HCT116 (cell line): ENCODE measurements at regions not wholly inside any gene's neighbourhood (a gene's known extent, or its start where the extent isn't known, plus 50 kb on each side); places are given as distances from the start of the nearest gene placed in this dataset.

ENCODE experiments used
- ATAC-seq: fragments of 200-7000 bp; cut with Tn5 transposase; 2 replicates; pipeline ENCODE4 v1.9.1; 2020; ENCODE audit warnings: mild to moderate bottlenecking, moderate library complexity
- BruUV-seq: library from RNA; stranded (reverse); fragments of 400-500 nt; replicated peaks from 2 replicates; lab custom pipeline; 2021; lab: Mats Ljungman, UMichigan
- CTCF ChIA-PET: fragments of 300-600 bp; sonication (Branson Sonifier 250); formaldehyde crosslinking; loops from one replicate; lab custom pipeline; 2021; ENCODE audit warnings: antibody characterized with exemption; lab: Charles Lee
- POLR2A ChIA-PET: fragments of 300-600, 350-600 bp; sonication (Branson Sonifier 250); formaldehyde crosslinking; loops from one replicate; lab custom pipeline; 2021; ENCODE audit warnings: antibody characterized with exemption; lab: Charles Lee
- RAD21 ChIA-PET, 2 experiments: fragments of 300-600 bp; sonication (Branson Sonifier 250); formaldehyde crosslinking; loops; one replicate each; lab custom pipeline; 2023; ENCODE audit warnings: low total read pairs in 2 of 2; ENCODE audit not compliant: uncharacterized antibody in 2 of 2, unreplicated experiment in 2 of 2, low non-redundant PET in 1 of 2; lab: Charles Lee
- DNase-seq: peaks from one replicate; pipeline ENCODE4 v3.0.0-alpha.2; 2010; ENCODE audit warnings: low read depth, low spot score
- H2AFZ ChIP-seq: fragments of 200-600 bp; shearing (Covaris generic), sonication (generic); 2 replicates; pipeline ENCODE4 v1.6.1; 2017; ENCODE audit warnings: low read depth, mixed run types, mixed read lengths, antibody characterized with exemption, low read length; ENCODE audit not compliant: poor library complexity, severe bottlenecking
- H3K27ac ChIP-seq: 2 replicates; pipeline ENCODE4 v1.5.1; 2012; ENCODE audit warnings: low read depth, low read length
- H3K27me3 ChIP-seq: fragments of 200-600 bp; sonication (generic); 2 replicates; pipeline ENCODE4 v1.6.1; 2016; ENCODE audit warnings: mixed run types, low read length, mixed read lengths; ENCODE audit not compliant: insufficient read depth
- H3K36me3 ChIP-seq, 2 experiments: fragments of 200-500 bp in 1 of 2; fragments of 200-600 bp in 1 of 2; sonication (Bioruptor generic) in 1 of 2; sonication (generic) in 1 of 2; 2 replicates each; pipeline versions ENCODE4 v1.5.1 to v1.6.1; 2014 to 2016; ENCODE audit warnings: low read length in 2 of 2, inconsistent platforms in 1 of 2, mixed read lengths in 1 of 2, mixed run types in 1 of 2; ENCODE audit not compliant: insufficient read depth in 2 of 2, control insufficient read depth in 1 of 2
- H3K4me1 ChIP-seq, 2 experiments: fragments of 200-600 bp in 1 of 2; sonication (generic) in 1 of 2; 2 replicates each; pipeline versions ENCODE4 v1.5.1 to v1.6.1; 2012 to 2017; ENCODE audit warnings: low read length in 2 of 2, inconsistent platforms in 1 of 2, mild to moderate bottlenecking in 1 of 2, mixed read lengths in 1 of 2, mixed run types in 1 of 2, moderate library complexity in 1 of 2; ENCODE audit not compliant: insufficient read depth in 2 of 2, control insufficient read depth in 1 of 2
- H3K4me2 ChIP-seq: fragments of 200-600 bp; sonication (generic); 2 replicates; pipeline ENCODE4 v1.6.1; 2017; ENCODE audit warnings: mixed run types, low read length, mixed read lengths
- H3K4me3 ChIP-seq, 2 experiments: fragments of 200-600 bp in 1 of 2; sonication (generic) in 1 of 2; replicated peaks in 1 of 2; 2 replicates each; pipeline ENCODE4 v1.5.1; 2011 to 2016; ENCODE audit warnings: low read length in 2 of 2, control low read depth in 1 of 2, low read depth in 1 of 2, mild to moderate bottlenecking in 1 of 2, mixed read lengths in 1 of 2, mixed run types in 1 of 2
- H3K79me2 ChIP-seq: fragments of 200-600 bp; sonication (generic); 2 replicates; pipeline ENCODE4 v1.6.1; 2017; ENCODE audit warnings: mild to moderate bottlenecking, mixed run types, low read length, moderate library complexity, mixed read lengths; ENCODE audit not compliant: insufficient read depth
- H3K9ac ChIP-seq: fragments of 200-600 bp; sonication (generic); 2 replicates; pipeline ENCODE4 v1.6.1; 2016; ENCODE audit warnings: low read length, mixed read lengths
- H3K9me2 ChIP-seq: fragments of 200-600 bp; sonication (generic), shearing (Covaris generic); 2 replicates; pipeline ENCODE4 v1.6.1; 2017; ENCODE audit warnings: mixed run types, mild to moderate bottlenecking, moderate library complexity; ENCODE audit not compliant: insufficient read depth
- H3K9me3 ChIP-seq, 2 experiments: fragments of 200-500 bp in 1 of 2; fragments of 200-600 bp in 1 of 2; sonication (Bioruptor generic) in 1 of 2; sonication (generic) in 1 of 2; 2 replicates each; pipeline ENCODE4 v1.6.1; 2014 to 2017; ENCODE audit warnings: low read length in 2 of 2, mixed read lengths in 2 of 2, inconsistent platforms in 1 of 2, low read depth in 1 of 2, mild to moderate bottlenecking in 1 of 2, mixed run types in 1 of 2, moderate library complexity in 1 of 2; ENCODE audit not compliant: control insufficient read depth in 1 of 2, insufficient read depth in 1 of 2
- H4K20me1 ChIP-seq: fragments of 200-600 bp; sonication (generic), shearing (Covaris generic); 2 replicates; pipeline ENCODE4 v1.6.1; 2017; ENCODE audit warnings: mixed run types, mild to moderate bottlenecking, moderate library complexity; ENCODE audit not compliant: insufficient read depth
- CEBPB ChIP-seq: IDR thresholded peaks from 2 replicates; pipeline ENCODE4 v1.6.1; 2012; ENCODE audit warnings: low read depth
- EGR1 ChIP-seq: IDR thresholded peaks from 2 replicates; pipeline ENCODE4 v1.6.1; 2012; ENCODE audit warnings: low read depth
- ELF1 ChIP-seq: IDR thresholded peaks from 2 replicates; pipeline ENCODE4 v1.6.1; 2012; ENCODE audit warnings: low read depth, borderline replicate concordance
- EZH2 ChIP-seq: fragments of 200-600 bp; sonication (generic); IDR thresholded peaks from 2 replicates; pipeline ENCODE4 v1.6.1; 2017; ENCODE audit warnings: antibody characterized with exemption, mixed run types
- FOSL1 ChIP-seq: IDR thresholded peaks from 2 replicates; pipeline ENCODE4 v1.6.1; 2012; ENCODE audit warnings: low read depth
- JUND ChIP-seq: IDR thresholded peaks from 2 replicates; pipeline ENCODE4 v1.6.1; 2012
- POLR2AphosphoS5 ChIP-seq: IDR thresholded peaks from 2 replicates; pipeline ENCODE4 v1.6.1; 2011; ENCODE audit warnings: mild to moderate bottlenecking, low read depth, low read length, moderate library complexity
- SIN3A ChIP-seq: IDR thresholded peaks from 2 replicates; pipeline ENCODE4 v1.6.1; 2012; ENCODE audit warnings: low read depth
- TCF7L2 ChIP-seq: IDR thresholded peaks from 2 replicates; pipeline ENCODE4 v1.7.0; 2011; ENCODE audit warnings: borderline replicate concordance, inconsistent platforms; ENCODE audit not compliant: insufficient read depth, insufficient read length; ENCODE audit errors: extremely low read depth
- ZBTB33 ChIP-seq: IDR thresholded peaks from 2 replicates; pipeline ENCODE4 v1.6.1; 2011; ENCODE audit warnings: mild to moderate bottlenecking, low read length, moderate library complexity; ENCODE audit not compliant: insufficient replicate concordance; ENCODE audit errors: extremely low read depth
- ZFX ChIP-seq: fragments of 450-650 bp; IDR thresholded peaks from 2 replicates; pipeline ENCODE4 v1.6.1; 2017
- ZNF274 ChIP-seq: fragments of 200-500 bp; sonication (Bioruptor generic); IDR thresholded peaks from 2 replicates; pipeline ENCODE4 v1.6.1; 2014; ENCODE audit warnings: mild to moderate bottlenecking, low read depth, low read length, inconsistent platforms
- intact Hi-C: fragments of 100-400 bp; cut with micrococcal nuclease; formaldehyde crosslinking; loops from 2 replicates; pipeline ENCODE4 v1.10.0; 2022
- TF ChIP-seq, protein P1 (sequence below): IDR thresholded peaks from 2 replicates; pipeline ENCODE4 v1.6.1; 2012; ENCODE audit warnings: low read depth
- TF ChIP-seq, protein P2 (sequence below): IDR thresholded peaks from 2 replicates; pipeline ENCODE4 v1.6.1; 2012

GRCh38 chr14:62206456-62206855, 444.2 kb downstream of the SNAPC1 start (continued):
- TF ChIP-seq ZBTB33 (no peak), EZH2 (no peak), TCF7L2 (no peak), CEBPB (no peak), ZNF274 (no peak), ZFX (no peak)
- TF ChIP-seq, protein P1, sequence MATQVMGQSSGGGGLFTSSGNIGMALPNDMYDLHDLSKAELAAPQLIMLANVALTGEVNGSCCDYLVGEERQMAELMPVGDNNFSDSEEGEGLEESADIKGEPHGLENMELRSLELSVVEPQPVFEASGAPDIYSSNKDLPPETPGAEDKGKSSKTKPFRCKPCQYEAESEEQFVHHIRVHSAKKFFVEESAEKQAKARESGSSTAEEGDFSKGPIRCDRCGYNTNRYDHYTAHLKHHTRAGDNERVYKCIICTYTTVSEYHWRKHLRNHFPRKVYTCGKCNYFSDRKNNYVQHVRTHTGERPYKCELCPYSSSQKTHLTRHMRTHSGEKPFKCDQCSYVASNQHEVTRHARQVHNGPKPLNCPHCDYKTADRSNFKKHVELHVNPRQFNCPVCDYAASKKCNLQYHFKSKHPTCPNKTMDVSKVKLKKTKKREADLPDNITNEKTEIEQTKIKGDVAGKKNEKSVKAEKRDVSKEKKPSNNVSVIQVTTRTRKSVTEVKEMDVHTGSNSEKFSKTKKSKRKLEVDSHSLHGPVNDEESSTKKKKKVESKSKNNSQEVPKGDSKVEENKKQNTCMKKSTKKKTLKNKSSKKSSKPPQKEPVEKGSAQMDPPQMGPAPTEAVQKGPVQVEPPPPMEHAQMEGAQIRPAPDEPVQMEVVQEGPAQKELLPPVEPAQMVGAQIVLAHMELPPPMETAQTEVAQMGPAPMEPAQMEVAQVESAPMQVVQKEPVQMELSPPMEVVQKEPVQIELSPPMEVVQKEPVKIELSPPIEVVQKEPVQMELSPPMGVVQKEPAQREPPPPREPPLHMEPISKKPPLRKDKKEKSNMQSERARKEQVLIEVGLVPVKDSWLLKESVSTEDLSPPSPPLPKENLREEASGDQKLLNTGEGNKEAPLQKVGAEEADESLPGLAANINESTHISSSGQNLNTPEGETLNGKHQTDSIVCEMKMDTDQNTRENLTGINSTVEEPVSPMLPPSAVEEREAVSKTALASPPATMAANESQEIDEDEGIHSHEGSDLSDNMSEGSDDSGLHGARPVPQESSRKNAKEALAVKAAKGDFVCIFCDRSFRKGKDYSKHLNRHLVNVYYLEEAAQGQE, result no peak

DNA sequence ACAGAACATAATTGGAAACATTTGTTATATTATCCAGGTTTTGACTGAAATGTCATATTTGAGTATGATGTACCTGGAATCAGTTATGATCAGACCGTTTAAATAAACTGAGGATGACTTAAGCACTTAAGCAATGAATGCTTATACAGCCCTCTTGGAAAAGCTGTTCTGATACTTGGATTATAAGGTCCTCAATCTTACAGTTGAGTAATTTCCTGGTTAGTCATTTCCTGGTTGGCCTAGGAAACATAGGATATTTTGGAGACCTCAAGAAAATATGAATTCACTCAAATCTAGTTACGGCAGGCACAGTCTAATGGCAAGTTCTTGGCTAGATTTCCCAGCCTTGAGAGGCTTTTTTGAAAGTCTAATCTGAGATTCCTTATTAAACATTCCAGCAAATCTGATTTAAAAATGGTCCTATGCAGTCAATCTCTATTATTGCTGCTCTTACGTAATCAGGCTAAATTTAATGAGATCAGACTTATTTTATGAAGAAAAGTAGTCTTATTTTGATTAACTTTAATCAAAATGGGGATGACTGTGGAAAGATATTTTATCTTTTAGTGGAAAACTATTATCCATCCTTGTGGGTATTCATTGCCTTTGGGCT, 447.2 kb downstream of the SNAPC1 start:
- H3K36me3 ChIP-seq, result no peaks in the 10 kb centered on the region
- CTCF ChIA-PET, result no interaction called here
- ATAC-seq, result no peak
- H3K79me2 ChIP-seq, result no peaks in the 10 kb centered on the region
- BruUV-seq, result no TSS peak
- no peaks in the 10 kb centered on the region for H3K9me3 ChIP-seq
- H3K4me1 ChIP-seq, result no peaks in the 10 kb centered on the region
- no peak overlapping the region for H3K4me2 ChIP-seq
- no peaks in the 10 kb centered on the region for H3K27me3 ChIP-seq
- H3K27ac ChIP-seq, result no peak overlapping the region
- no peaks in the 10 kb centered on the region for H4K20me1 ChIP-seq
- intact Hi-C loops, result no loop called here
- no peak for DNase-seq
- no peak overlapping the region for H3K4me3 ChIP-seq
- RAD21 ChIA-PET, result no interaction called here
- no peaks in the 10 kb centered on the region for H3K9me2 ChIP-seq
- POLR2A ChIA-PET, result no interaction called here
- H2AFZ ChIP-seq, result no peak overlapping the region
- H3K9ac ChIP-seq, result no peak overlapping the region
- TF ChIP-seq ELF1, result no peak
- no peak for TF ChIP-seq ZNF274
- TF ChIP-seq EGR1, result no peak
- TF ChIP-seq EZH2, result no peak
- TF ChIP-seq, protein P1, result no peak
- TF ChIP-seq ZFX, result no peak
- TF ChIP-seq, protein P2, sequence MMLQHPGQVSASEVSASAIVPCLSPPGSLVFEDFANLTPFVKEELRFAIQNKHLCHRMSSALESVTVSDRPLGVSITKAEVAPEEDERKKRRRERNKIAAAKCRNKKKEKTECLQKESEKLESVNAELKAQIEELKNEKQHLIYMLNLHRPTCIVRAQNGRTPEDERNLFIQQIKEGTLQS, result no peak
- TF ChIP-seq SIN3A, result no peak
- no peak for TF ChIP-seq JUND
- no peak for TF ChIP-seq POLR2AphosphoS5
- TF ChIP-seq FOSL1, result no peak
